DOHH2 (cell line): ENCODE measurements at regions not wholly inside any gene's neighbourhood (a gene's known extent, or its start where the extent isn't known, plus 50 kb on each side); places are given as distances from the start of the nearest gene placed in this dataset.

Source experiments
- H3F3A ChIP-seq: fragments of 200-600 bp; sonication (generic), shearing (Covaris generic); 2 replicates; pipeline ENCODE4 v1.6.0; 2016; ENCODE audit warnings: antibody characterized with exemption, mild to moderate bottlenecking; ENCODE audit not compliant: control insufficient read depth, insufficient read depth
- H3K27ac ChIP-seq: fragments of 200-600 bp; sonication (generic); 2 replicates; pipeline ENCODE4 v1.5.1; 2014; ENCODE audit warnings: low read depth, mild to moderate bottlenecking, low read length, moderate library complexity
- H3K27me3 ChIP-seq: fragments of 200-600 bp; sonication (generic); 2 replicates; pipeline ENCODE4 v1.6.1; 2014; ENCODE audit warnings: mild to moderate bottlenecking, low read length, mixed read lengths; ENCODE audit not compliant: control insufficient read depth
- H3K36me3 ChIP-seq: fragments of 200-600 bp; sonication (generic); 2 replicates; pipeline ENCODE4 v1.6.1; 2014; ENCODE audit warnings: mild to moderate bottlenecking, low read length, moderate library complexity, mixed read lengths; ENCODE audit not compliant: control insufficient read depth
- H3K4me1 ChIP-seq: fragments of 200-600 bp; sonication (generic); 2 replicates; pipeline ENCODE4 v1.6.1; 2014; ENCODE audit warnings: mild to moderate bottlenecking, low read length, mixed read lengths; ENCODE audit not compliant: control insufficient read depth
- H3K4me2 ChIP-seq: fragments of 200-600 bp; sonication (generic); 2 replicates; pipeline ENCODE4 v1.6.0; 2014; ENCODE audit warnings: mild to moderate bottlenecking, low read length, moderate library complexity
- H3K4me3 ChIP-seq: fragments of 200-600 bp; sonication (generic); 2 replicates; pipeline ENCODE4 v1.5.1; 2014; ENCODE audit warnings: mild to moderate bottlenecking, low read length, mixed read lengths
- H3K79me2 ChIP-seq: fragments of 200-600 bp; sonication (generic); 2 replicates; pipeline ENCODE4 v1.6.1; 2014; ENCODE audit warnings: mild to moderate bottlenecking, low read length, mixed read lengths; ENCODE audit not compliant: control insufficient read depth
- H3K9me2 ChIP-seq: fragments of 200-600 bp; sonication (generic); replicated peaks from 2 replicates; pipeline ENCODE4 v1.6.1; 2014; ENCODE audit warnings: mild to moderate bottlenecking, low read length, mixed read lengths; ENCODE audit not compliant: control insufficient read depth
- H3K9me3 ChIP-seq: fragments of 200-600 bp; sonication (generic); 2 replicates; pipeline ENCODE4 v1.6.1; 2014; ENCODE audit warnings: antibody characterized with exemption, low read length, mixed read lengths; ENCODE audit not compliant: control insufficient read depth, insufficient read depth
- H4K20me1 ChIP-seq: fragments of 200-600 bp; sonication (generic); 2 replicates; pipeline ENCODE4 v1.6.0; 2014; ENCODE audit warnings: low read depth, mild to moderate bottlenecking, antibody characterized with exemption, low read length, moderate library complexity; ENCODE audit not compliant: control insufficient read depth, insufficient read depth
- CTCF ChIP-seq: fragments of 200-600 bp; sonication (generic); IDR thresholded peaks from one replicate; pipeline ENCODE4 v1.5.1; 2014; ENCODE audit warnings: antibody characterized with exemption, mild to moderate bottlenecking, low read depth, low read length; ENCODE audit not compliant: poor library complexity, severe bottlenecking
- EZH2phosphoT487 ChIP-seq: fragments of 200-600 bp; sonication (generic); IDR thresholded peaks from 2 replicates; pipeline ENCODE4 v1.6.1; 2017; ENCODE audit warnings: borderline replicate concordance, mild to moderate bottlenecking, antibody characterized with exemption, low read length, moderate library complexity, mixed read lengths

DNA sequence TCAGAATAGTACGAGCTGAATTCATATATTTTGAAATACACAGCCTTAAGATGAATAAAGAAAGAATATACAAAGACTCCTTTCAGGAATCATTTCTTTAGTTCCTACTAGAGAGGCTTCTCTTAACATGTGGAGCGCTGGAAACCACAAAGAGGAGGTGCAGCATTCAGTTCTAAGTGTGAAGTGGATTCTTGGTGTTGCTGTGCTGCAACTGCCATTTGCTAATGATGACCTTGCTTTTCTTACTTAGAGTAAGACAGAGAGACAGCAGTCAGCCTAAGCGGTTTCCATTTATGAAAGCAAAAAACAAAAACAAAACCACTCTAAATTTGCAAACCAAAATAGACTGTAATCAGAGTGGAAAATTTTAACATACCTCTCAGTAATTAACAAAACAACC, 629.0 kb downstream of the EPHA7 start:
- Histone ChIP-seq H3F3A (no peaks in the 10 kb centered on the region), H3K27me3 (no peaks in the 10 kb centered on the region), H3K27ac (no peak overlapping the region), H3K4me2 (no peak overlapping the region), H4K20me1 (no peaks in the 10 kb centered on the region), H3K9me3 (no peaks in the 10 kb centered on the region), H3K9me2 (no peaks in the 10 kb centered on the region), H3K4me1 (no peaks in the 10 kb centered on the region), H3K79me2 (no peaks in the 10 kb centered on the region), H3K36me3 (no peaks in the 10 kb centered on the region), H3K4me3 (no peak overlapping the region)
- TF ChIP-seq CTCF (no peak), EZH2phosphoT487 (no peak)

GRCh38 chr6:92784235-92784634, 635.1 kb downstream of the EPHA7 start:
- Histone ChIP-seq H3K79me2 (no peaks in the 10 kb centered on the region), H3K4me2 (no peak overlapping the region), H3K9me2 (no peaks in the 10 kb centered on the region), H3K36me3 (no peaks in the 10 kb centered on the region), H3K27ac (no peak overlapping the region), H3K27me3 (no peaks in the 10 kb centered on the region), H3K9me3 (no peaks in the 10 kb centered on the region), H3F3A (no peaks in the 10 kb centered on the region), H3K4me3 (no peak overlapping the region), H3K4me1 (no peaks in the 10 kb centered on the region), H4K20me1 (no peaks in the 10 kb centered on the region)
- TF ChIP-seq EZH2phosphoT487: no peak
- TF ChIP-seq CTCF: no peak

GRCh38 chr6:92779746-92780145, 639.6 kb downstream of the EPHA7 start:
- Histone ChIP-seq H3K9me3 (no peaks in the 10 kb centered on the region), H4K20me1 (no peaks in the 10 kb centered on the region), H3K4me3 (no peak overlapping the region), H3F3A (no peaks in the 10 kb centered on the region), H3K79me2 (no peaks in the 10 kb centered on the region), H3K4me2 (no peak overlapping the region), H3K36me3 (no peaks in the 10 kb centered on the region), H3K4me1 (no peaks in the 10 kb centered on the region), H3K27me3 (no peaks in the 10 kb centered on the region), H3K9me2 (no peaks in the 10 kb centered on the region), H3K27ac (no peak overlapping the region)
- no peak for TF ChIP-seq EZH2phosphoT487
- no peak for TF ChIP-seq CTCF
